ENCODE measurements at regions not wholly inside any gene's neighbourhood (a gene's known extent, or its start where the extent isn't known, plus 50 kb on each side); places are given as distances from the start of the nearest gene placed in this dataset.

DNA sequence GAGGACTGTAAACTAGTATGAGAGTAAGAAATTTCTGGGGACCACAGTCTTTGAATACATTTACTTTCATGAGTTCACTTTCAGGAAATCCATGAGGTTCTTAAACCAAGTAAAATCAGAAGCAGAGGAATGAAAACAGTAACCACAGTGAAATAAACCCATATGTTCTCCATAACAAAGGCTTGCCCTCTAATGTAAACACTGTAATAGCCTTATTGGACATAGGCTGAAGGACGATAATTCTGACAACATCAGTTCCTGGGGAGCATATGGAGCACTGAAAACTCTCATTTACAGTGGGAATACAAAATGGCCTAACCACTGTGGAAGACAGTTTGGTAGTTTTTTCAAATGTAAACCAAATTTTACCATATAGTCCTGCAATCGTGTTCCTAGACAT is 965.8 kb downstream of the NSUN3 start:
- H3K27ac ChIP-seq (ENCODE audit: control insufficient read depth, insufficient read depth, low read length) = no peak overlapping the region
- H3K27me3 ChIP-seq (ENCODE audit: control insufficient read depth, extremely low read depth, insufficient read depth, low read length) = no peaks in the 10 kb centered on the region
- H3K4me3 ChIP-seq (ENCODE audit: control insufficient read depth in 2 of 3, extremely low read depth in 1 of 3, insufficient read depth in 2 of 3, low read depth in 1 of 3, low read length in 3 of 3) = no peak overlapping the region
- dilution Hi-C loops (cut with MboI; ENCODE audit: extremely low pct_ligation_motif_present, low sequenced_read_pairs) = no loop called here
- H3K4me1 ChIP-seq (ENCODE audit: control insufficient read depth, extremely low read depth, insufficient read depth, low read length) = no peaks in the 10 kb centered on the region
- no peaks in the 10 kb centered on the region for H3K9me1 ChIP-seq (ENCODE audit: control insufficient read depth, extremely low read depth, insufficient read depth, low read length)
- H2AFZ ChIP-seq (ENCODE audit: control insufficient read depth, low read length) = no peak overlapping the region
- no peak overlapping the region for H3K9ac ChIP-seq (ENCODE audit: control insufficient read depth, extremely low read depth, insufficient read depth, low read length)
- FAIRE-seq (no peak), DNase-seq (ENCODE audit: low read depth, low spot score) (no peak)
- no peaks in the 10 kb centered on the region for H4K20me1 ChIP-seq (ENCODE audit: control insufficient read depth, extremely low read depth, insufficient read depth, low read length)
- TF ChIP-seq, protein P1, sequence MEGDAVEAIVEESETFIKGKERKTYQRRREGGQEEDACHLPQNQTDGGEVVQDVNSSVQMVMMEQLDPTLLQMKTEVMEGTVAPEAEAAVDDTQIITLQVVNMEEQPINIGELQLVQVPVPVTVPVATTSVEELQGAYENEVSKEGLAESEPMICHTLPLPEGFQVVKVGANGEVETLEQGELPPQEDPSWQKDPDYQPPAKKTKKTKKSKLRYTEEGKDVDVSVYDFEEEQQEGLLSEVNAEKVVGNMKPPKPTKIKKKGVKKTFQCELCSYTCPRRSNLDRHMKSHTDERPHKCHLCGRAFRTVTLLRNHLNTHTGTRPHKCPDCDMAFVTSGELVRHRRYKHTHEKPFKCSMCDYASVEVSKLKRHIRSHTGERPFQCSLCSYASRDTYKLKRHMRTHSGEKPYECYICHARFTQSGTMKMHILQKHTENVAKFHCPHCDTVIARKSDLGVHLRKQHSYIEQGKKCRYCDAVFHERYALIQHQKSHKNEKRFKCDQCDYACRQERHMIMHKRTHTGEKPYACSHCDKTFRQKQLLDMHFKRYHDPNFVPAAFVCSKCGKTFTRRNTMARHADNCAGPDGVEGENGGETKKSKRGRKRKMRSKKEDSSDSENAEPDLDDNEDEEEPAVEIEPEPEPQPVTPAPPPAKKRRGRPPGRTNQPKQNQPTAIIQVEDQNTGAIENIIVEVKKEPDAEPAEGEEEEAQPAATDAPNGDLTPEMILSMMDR (optimal IDR thresholded peaks at IDR 0.05 in 1 of 3, IDR thresholded peaks at IDR 0.05 in 1 of 3, conservative IDR thresholded peaks at IDR 0.05 in 1 of 3; ENCODE audit: extremely low read depth in 1 of 3, insufficient read depth in 2 of 3, low read length in 3 of 3) = no peak
- TF ChIP-seq EZH2 (IDR thresholded peaks at IDR 0.05; ENCODE audit: low read length) = no peak
- H3K9me3 ChIP-seq (ENCODE audit: control insufficient read depth, low read depth, low read length) = no peaks in the 10 kb centered on the region
- H3K36me3 ChIP-seq (ENCODE audit: control insufficient read depth in 2 of 2, extremely low read depth in 1 of 2, insufficient read depth in 2 of 2, low read length in 2 of 2) = no peaks in the 10 kb centered on the region
- H3K79me2 ChIP-seq (ENCODE audit: control insufficient read depth, insufficient read depth, low read length) = no peaks in the 10 kb centered on the region
- H3K4me2 ChIP-seq (ENCODE audit: control insufficient read depth, extremely low read depth, insufficient read depth, low read depth, low read length) = no peak overlapping the region

DNA sequence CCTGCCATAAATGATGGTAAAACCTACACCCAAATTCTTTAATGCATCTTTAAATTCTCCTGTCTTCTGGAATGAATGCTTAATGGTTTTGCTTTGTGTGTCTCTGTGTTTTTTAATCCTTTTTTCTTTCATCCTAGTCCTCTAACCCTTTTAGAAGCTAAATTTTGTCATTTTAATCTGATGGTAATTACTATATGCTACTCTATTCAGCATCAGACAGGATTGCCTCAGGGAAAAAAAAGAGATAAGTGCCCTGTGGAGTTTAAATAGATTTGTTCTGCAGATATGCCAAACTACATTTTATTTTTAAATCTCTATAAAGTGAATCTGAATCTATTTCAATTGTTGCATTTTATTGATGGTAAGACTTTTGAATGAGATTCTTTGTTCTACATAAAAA is 966.8 kb downstream of the NSUN3 start:
- H2AFZ ChIP-seq (ENCODE audit: control insufficient read depth, low read length) = no peak overlapping the region
- no peak overlapping the region for H3K4me3 ChIP-seq (ENCODE audit: control insufficient read depth in 2 of 3, extremely low read depth in 1 of 3, insufficient read depth in 2 of 3, low read depth in 1 of 3, low read length in 3 of 3)
- no peaks in the 10 kb centered on the region for H3K27me3 ChIP-seq (ENCODE audit: control insufficient read depth, extremely low read depth, insufficient read depth, low read length)
- no peaks in the 10 kb centered on the region for H3K79me2 ChIP-seq (ENCODE audit: control insufficient read depth, insufficient read depth, low read length)
- no peak for FAIRE-seq
- H3K9me1 ChIP-seq (ENCODE audit: control insufficient read depth, extremely low read depth, insufficient read depth, low read length) = no peaks in the 10 kb centered on the region
- no peaks in the 10 kb centered on the region for H3K36me3 ChIP-seq (ENCODE audit: control insufficient read depth in 2 of 2, extremely low read depth in 1 of 2, insufficient read depth in 2 of 2, low read length in 2 of 2)
- TF ChIP-seq, protein P1 (optimal IDR thresholded peaks at IDR 0.05 in 1 of 3, IDR thresholded peaks at IDR 0.05 in 1 of 3, conservative IDR thresholded peaks at IDR 0.05 in 1 of 3; ENCODE audit: extremely low read depth in 1 of 3, insufficient read depth in 2 of 3, low read length in 3 of 3) = no peak
- no peak for TF ChIP-seq EZH2 (IDR thresholded peaks at IDR 0.05; ENCODE audit: low read length)
- no peaks in the 10 kb centered on the region for H4K20me1 ChIP-seq (ENCODE audit: control insufficient read depth, extremely low read depth, insufficient read depth, low read length)
- H3K9ac ChIP-seq (ENCODE audit: control insufficient read depth, extremely low read depth, insufficient read depth, low read length) = no peak overlapping the region
- H3K27ac ChIP-seq (ENCODE audit: control insufficient read depth, insufficient read depth, low read length) = no peak overlapping the region
- H3K4me2 ChIP-seq (ENCODE audit: control insufficient read depth, extremely low read depth, insufficient read depth, low read depth, low read length) = no peak overlapping the region
- dilution Hi-C loops (cut with MboI; ENCODE audit: extremely low pct_ligation_motif_present, low sequenced_read_pairs) = no loop called here
- no peaks in the 10 kb centered on the region for H3K4me1 ChIP-seq (ENCODE audit: control insufficient read depth, extremely low read depth, insufficient read depth, low read length)
- no peak for DNase-seq (ENCODE audit: low read depth, low spot score)
- no peaks in the 10 kb centered on the region for H3K9me3 ChIP-seq (ENCODE audit: control insufficient read depth, low read depth, low read length)

Measured in keratinocyte (primary cell).